ENCODE measurements at regions not wholly inside any gene's neighbourhood (a gene's known extent, or its start where the extent isn't known, plus 50 kb on each side); places are given as distances from the start of the nearest gene placed in this dataset.
"Not testable (repeated sequence)": the region's sequence is repeated elsewhere in the genome, so short reads cannot be mapped to it uniquely, and the experiment has no call there.

GRCh38 chr4:14396183-14396582 is 606.1 kb upstream of the CPEB2 start:
- no peak for DNase-seq

- no peak for DNase-seq
These were observed 602.4 kb upstream of the CPEB2 start for GRCh38 chr4:14399848-14400247.

- DNase-seq: no peak
These were observed 602.0 kb upstream of the CPEB2 start for GRCh38 chr4:14400307-14400706.

- DNase-seq: no peak
These were observed 599.1 kb upstream of the CPEB2 start for GRCh38 chr4:14403132-14403531.

GRCh38 chr4:14404730-14405129 is 597.6 kb upstream of the CPEB2 start:
- DNase-seq: no peak

- DNase-seq: no peak
These were observed 591.8 kb upstream of the CPEB2 start for GRCh38 chr4:14410516-14410915.

GRCh38 chr4:14415146-14415545 is 587.1 kb upstream of the CPEB2 start:
- DNase-seq: no peak

- no peak for DNase-seq
These were observed 582.8 kb upstream of the CPEB2 start for GRCh38 chr4:14419516-14419915.

GRCh38 chr4:14426297-14426696 is 576.0 kb upstream of the CPEB2 start:
- not testable (repeated sequence) for DNase-seq

GRCh38 chr4:14428125-14428524 is 574.2 kb upstream of the CPEB2 start:
- no peak for DNase-seq

- no peak for DNase-seq
These were observed 570.8 kb upstream of the CPEB2 start for GRCh38 chr4:14431155-14432134.

GRCh38 chr4:14434483-14434882 is 567.8 kb upstream of the CPEB2 start:
- no peak for DNase-seq

- no peak for DNase-seq
These were observed 567.4 kb upstream of the CPEB2 start for GRCh38 chr4:14434916-14435315.

GRCh38 chr4:14441561-14441960 is 560.7 kb upstream of the CPEB2 start:
- no peak for DNase-seq

GRCh38 chr4:14445882-14446281 is 556.4 kb upstream of the CPEB2 start:
- no peak for DNase-seq

- no peak for DNase-seq
These were observed 556.0 kb upstream of the CPEB2 start for GRCh38 chr4:14446311-14446710.

GRCh38 chr4:14446904-14447303 is 555.4 kb upstream of the CPEB2 start:
- DNase-seq: no peak

GRCh38 chr4:14449308-14449707 is 553.0 kb upstream of the CPEB2 start:
- DNase-seq: no peak

GRCh38 chr4:14452001-14452400 is 550.3 kb upstream of the CPEB2 start:
- DNase-seq: no peak

GRCh38 chr4:14452764-14453163 is 549.5 kb upstream of the CPEB2 start:
- DNase-seq: no peak

GRCh38 chr4:14458463-14458862 is 543.8 kb upstream of the CPEB2 start:
- DNase-seq: no peak

- no peak for DNase-seq
These were observed 537.2 kb upstream of the CPEB2 start for GRCh38 chr4:14465057-14465456.

- DNase-seq: no peak
These were observed 536.8 kb upstream of the CPEB2 start for GRCh38 chr4:14465507-14465906.

GRCh38 chr4:14478504-14478903 is 523.8 kb upstream of the CPEB2 start:
- DNase-seq: no peak

GRCh38 chr4:14496408-14496807 is 505.9 kb upstream of the CPEB2 start:
- no peak for DNase-seq

Measured in activated CD4-positive, alpha-beta T cell treated with anti-CD3 and anti-CD28 coated beads, Interleukin-10, Interleukin-2, amounts not matched to agents 100 ng/mL and 50 ng/mL, durations not matched to agents 16 hours and 8 hours (primary cell).